Activated CD8-positive, alpha-beta memory T cell treated with anti-CD3 and anti-CD28 coated beads, Interleukin-2, amount 10 ng/mL, durations not matched to agents 7 days and 5 days (primary cell): ENCODE measurements at regions not wholly inside any gene's neighbourhood (a gene's known extent, or its start where the extent isn't known, plus 50 kb on each side); places are given as distances from the start of the nearest gene placed in this dataset.

Experiments used
- ATAC-seq: fragments of 150-1000 bp; cut with Tn5 transposase; one replicate; pipeline ENCODE4 v1.10.0; 2021; ENCODE audit warnings: moderate library complexity
- CTCF ChIA-PET: fragments of 350-600 bp; sonication (Branson Sonifier 250); formaldehyde crosslinking; loops from one replicate; lab custom pipeline; 2021; ENCODE audit warnings: antibody characterized with exemption; lab: Charles Lee
- DNase-seq: peaks from one replicate; pipeline ENCODE4 v3.0.0-alpha.2; 2020
- H3K27ac Mint-ChIP-seq: one replicate; pipeline ENCODE4 v1.8.0; 2021; ENCODE audit warnings: mild to moderate bottlenecking, mixed read lengths
- H3K27me3 Mint-ChIP-seq: one replicate; pipeline ENCODE4 v1.8.0; 2021; ENCODE audit warnings: mixed read lengths
- H3K36me3 Mint-ChIP-seq: one replicate; pipeline ENCODE4 v1.8.0; 2021; ENCODE audit warnings: mild to moderate bottlenecking, mixed read lengths
- H3K4me1 Mint-ChIP-seq: one replicate; pipeline ENCODE4 v1.8.0; 2021; ENCODE audit warnings: mixed read lengths
- H3K4me3 Mint-ChIP-seq: one replicate; pipeline ENCODE4 v1.8.0; 2021; ENCODE audit warnings: mild to moderate bottlenecking, moderate library complexity, mixed read lengths
- H3K9me3 Mint-ChIP-seq: one replicate; pipeline ENCODE4 v1.8.0; 2022; ENCODE audit warnings: low read depth, mixed read lengths

DNA sequence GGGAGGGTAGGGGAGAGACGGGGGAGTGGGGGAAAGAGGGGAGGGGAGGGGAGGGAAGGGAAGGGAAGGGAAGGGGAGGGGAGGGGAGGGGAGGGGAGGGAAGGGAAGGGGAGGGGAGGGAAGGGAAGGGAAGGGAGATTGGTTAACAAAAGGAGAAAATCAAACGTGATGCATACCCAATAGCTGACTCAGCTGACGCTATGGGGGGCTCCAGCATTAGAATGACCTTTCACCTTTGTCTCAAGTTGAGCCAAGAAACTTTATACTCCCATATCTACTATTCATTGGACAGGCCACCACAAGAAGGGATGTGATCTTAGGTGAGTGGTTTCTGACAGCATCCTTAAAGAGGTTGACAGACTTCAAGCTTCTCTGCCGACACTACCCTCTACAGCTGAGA is 432.8 kb upstream of the CDH5 start:
- no peak overlapping the region for H3K4me3 Mint-ChIP-seq
- DNase-seq = no peak
- CTCF ChIA-PET = no interaction called here
- no peak overlapping the region for H3K27ac Mint-ChIP-seq
- H3K36me3 Mint-ChIP-seq = no peaks in the 10 kb centered on the region
- H3K27me3 Mint-ChIP-seq = no peaks in the 10 kb centered on the region
- no peak for ATAC-seq
- H3K4me1 Mint-ChIP-seq = no peaks in the 10 kb centered on the region
- peaks cover 5% of the 10 kb centered on the region for H3K9me3 Mint-ChIP-seq

DNA sequence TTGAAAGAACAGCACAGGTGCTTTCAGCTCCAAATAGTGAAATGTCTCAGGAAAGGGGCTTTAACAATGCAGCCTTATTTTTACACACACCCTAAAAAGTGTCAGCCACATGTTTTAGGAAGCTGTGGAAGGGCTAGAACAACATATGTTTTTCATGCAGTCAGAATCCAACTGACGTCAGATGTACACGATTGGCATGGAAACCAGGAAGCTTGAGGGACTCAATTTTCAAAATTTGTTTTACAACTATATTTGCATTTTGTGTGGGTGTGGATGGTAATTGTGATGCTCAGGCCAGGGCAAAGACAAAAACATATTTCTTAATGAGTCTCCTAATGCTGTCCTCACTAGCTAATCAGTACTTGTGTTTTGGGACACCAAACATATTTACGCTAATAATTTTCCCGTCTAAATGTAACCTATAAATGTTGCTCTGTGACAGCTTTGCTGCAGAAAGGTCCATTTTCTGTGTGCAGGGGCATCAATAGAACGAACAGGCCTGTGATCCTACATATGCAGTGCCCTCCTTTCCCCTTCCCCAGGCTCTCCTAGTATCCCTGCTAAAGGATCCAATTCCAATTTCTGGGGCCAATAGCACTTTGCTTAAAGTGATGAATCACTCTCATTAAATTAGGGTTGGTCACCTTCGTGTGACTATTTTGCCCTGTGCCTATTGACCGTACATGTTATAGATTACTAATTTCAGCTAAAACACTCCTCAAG is 434.0 kb upstream of the CDH5 start:
- CTCF ChIA-PET = no interaction called here
- ATAC-seq (no peak), DNase-seq (no peak)
- Mint-ChIP-seq H3K36me3 (no peaks in the 10 kb centered on the region), H3K27me3 (no peaks in the 10 kb centered on the region), H3K4me3 (no peak overlapping the region), H3K9me3 (peaks cover 5% of the 10 kb centered on the region), H3K27ac (no peak overlapping the region), H3K4me1 (no peaks in the 10 kb centered on the region)

GRCh38 chr16:65922923-65923322 is 443.6 kb upstream of the CDH5 start:
- Mint-ChIP-seq H3K4me1 (no peaks in the 10 kb centered on the region), H3K4me3 (no peak overlapping the region), H3K27me3 (no peaks in the 10 kb centered on the region), H3K27ac (no peak overlapping the region), H3K9me3 (no peaks in the 10 kb centered on the region), H3K36me3 (no peaks in the 10 kb centered on the region)
- CTCF ChIA-PET = no interaction called here
- DNase-seq (no peak), ATAC-seq (no peak)

DNA sequence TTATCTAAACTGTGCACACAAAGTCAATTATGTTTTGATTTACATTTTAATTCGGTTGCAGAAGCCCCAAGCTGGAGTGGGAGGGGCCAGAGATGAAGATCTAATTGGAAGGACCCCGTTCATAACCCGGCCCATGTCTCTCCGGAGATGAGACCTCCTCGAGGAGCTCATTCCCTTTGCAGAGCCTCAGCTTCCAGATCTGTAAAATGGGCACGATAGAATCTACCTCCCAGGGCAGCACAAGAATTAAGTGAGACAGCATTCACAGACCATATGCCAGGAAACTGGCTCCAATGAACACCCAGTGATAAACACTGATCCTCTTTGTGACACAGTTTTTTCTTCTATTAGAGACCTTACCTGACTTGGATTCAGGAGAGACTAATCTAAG is 446.5 kb upstream of the CDH5 start:
- no peaks in the 10 kb centered on the region for H3K9me3 Mint-ChIP-seq
- CTCF ChIA-PET = no interaction called here
- H3K4me1 Mint-ChIP-seq = no peaks in the 10 kb centered on the region
- no peaks in the 10 kb centered on the region for H3K36me3 Mint-ChIP-seq
- no peak overlapping the region for H3K4me3 Mint-ChIP-seq
- no peak overlapping the region for H3K27ac Mint-ChIP-seq
- ATAC-seq (no peak), DNase-seq (no peak)
- H3K27me3 Mint-ChIP-seq = no peaks in the 10 kb centered on the region

- ATAC-seq (no peak), DNase-seq (no peak)
- Mint-ChIP-seq H3K27me3 (no peaks in the 10 kb centered on the region), H3K27ac (no peak overlapping the region), H3K36me3 (no peaks in the 10 kb centered on the region), H3K9me3 (no peaks in the 10 kb centered on the region), H3K4me3 (no peak overlapping the region), H3K4me1 (no peaks in the 10 kb centered on the region)
- CTCF ChIA-PET = no interaction called here
Measured at GRCh38 chr16:65919145-65919985, 447.1 kb upstream of the CDH5 start.

DNA sequence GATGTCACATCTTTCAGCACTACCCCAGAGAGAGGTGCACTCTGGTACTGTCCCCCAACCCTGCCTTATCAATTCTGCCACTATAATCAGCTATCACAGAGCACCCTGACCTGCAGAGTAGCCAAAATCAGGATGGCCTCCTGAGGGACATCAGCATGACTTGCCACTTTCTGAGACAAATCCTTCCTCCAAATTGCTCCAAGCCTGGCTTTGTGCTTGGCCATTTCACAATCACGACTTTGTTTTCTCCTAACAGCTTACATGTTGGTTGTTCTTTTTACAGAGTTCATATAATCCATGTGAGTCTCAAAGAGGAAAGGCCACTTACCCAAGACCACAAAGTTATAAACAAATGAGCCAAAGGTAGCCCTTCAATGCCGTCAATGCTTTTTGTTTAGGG is 449.0 kb upstream of the CDH5 start:
- no peak for ATAC-seq
- CTCF ChIA-PET = no interaction called here
- Mint-ChIP-seq H3K4me3 (no peak overlapping the region), H3K27me3 (no peaks in the 10 kb centered on the region), H3K27ac (no peak overlapping the region), H3K9me3 (no peaks in the 10 kb centered on the region), H3K4me1 (no peaks in the 10 kb centered on the region), H3K36me3 (no peaks in the 10 kb centered on the region)
- no peak for DNase-seq

GRCh38 chr16:65916995-65917394 is 449.5 kb upstream of the CDH5 start:
- Mint-ChIP-seq H3K4me1 (no peaks in the 10 kb centered on the region), H3K27me3 (no peaks in the 10 kb centered on the region), H3K27ac (no peak overlapping the region), H3K36me3 (no peaks in the 10 kb centered on the region), H3K4me3 (no peak overlapping the region), H3K9me3 (no peaks in the 10 kb centered on the region)
- ATAC-seq (no peak), DNase-seq (no peak)
- CTCF ChIA-PET = no interaction called here

DNA sequence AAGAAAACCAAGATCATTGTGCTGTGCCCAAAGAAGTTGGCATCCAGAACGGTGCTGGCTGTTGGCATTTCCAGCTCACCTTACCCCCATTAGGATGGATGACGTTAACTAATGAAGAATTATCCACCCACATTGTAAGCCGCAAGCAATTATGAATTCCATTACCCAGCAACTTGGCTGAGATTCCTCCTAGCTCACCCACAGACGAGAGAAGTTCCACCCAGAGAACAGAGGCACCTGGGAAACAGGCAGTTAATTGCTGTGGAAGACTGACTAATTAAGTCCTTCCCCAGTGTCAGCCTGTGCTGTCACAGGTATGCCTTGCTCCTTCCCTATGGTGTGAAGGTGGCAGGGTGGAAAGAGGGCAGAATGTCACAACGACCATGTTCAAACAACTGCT is 456.2 kb upstream of the CDH5 start:
- DNase-seq (no peak), ATAC-seq (no peak)
- Mint-ChIP-seq H3K4me1 (no peaks in the 10 kb centered on the region), H3K4me3 (no peak overlapping the region), H3K36me3 (no peaks in the 10 kb centered on the region), H3K27me3 (no peaks in the 10 kb centered on the region), H3K27ac (no peak overlapping the region), H3K9me3 (no peaks in the 10 kb centered on the region)
- CTCF ChIA-PET = no interaction called here

DNA sequence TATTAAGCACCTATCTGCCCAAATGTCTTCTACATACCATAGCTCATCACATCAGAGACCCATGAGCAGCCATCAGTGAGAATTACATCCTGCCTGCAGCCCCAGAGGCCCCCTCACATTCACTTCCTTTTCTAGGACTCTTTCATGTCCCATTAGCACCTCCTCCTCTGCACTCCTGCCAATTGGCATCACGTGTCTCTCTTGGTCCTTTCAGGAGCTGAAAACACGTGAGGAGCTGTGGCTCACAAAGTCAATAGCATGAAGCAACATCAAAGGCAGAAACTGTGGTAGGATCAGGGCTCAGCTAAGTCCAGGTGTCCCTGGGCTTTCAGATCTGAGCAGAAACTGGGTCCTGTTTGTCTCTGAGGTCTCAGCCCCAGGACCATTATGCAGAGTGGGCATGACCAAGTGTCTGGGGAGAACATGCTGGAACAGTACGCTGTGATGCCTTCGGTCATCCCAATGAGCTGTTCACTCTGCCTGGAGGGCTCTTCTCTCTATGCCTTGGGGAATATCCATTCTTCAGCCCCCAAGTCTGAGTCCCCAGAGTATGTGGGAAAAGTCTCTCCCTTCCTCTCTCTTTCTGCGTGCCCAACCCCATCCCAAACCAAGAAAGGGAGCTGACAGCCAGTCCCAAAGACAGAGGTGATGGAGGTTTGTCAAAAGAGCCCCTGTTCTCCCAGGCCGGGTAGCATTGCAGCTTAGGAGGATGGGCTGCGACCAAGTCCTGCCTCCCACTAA is 457.0 kb upstream of the CDH5 start:
- Mint-ChIP-seq H3K4me3 (no peak overlapping the region), H3K9me3 (no peaks in the 10 kb centered on the region), H3K36me3 (no peaks in the 10 kb centered on the region), H3K4me1 (no peaks in the 10 kb centered on the region), H3K27me3 (no peaks in the 10 kb centered on the region), H3K27ac (no peak overlapping the region)
- CTCF ChIA-PET = no interaction called here
- ATAC-seq = no peak
- DNase-seq = no peak

GRCh38 chr16:65908568-65908967 is 457.9 kb upstream of the CDH5 start:
- no peaks in the 10 kb centered on the region for H3K4me1 Mint-ChIP-seq
- CTCF ChIA-PET = no interaction called here
- H3K4me3 Mint-ChIP-seq = no peak overlapping the region
- no peaks in the 10 kb centered on the region for H3K27me3 Mint-ChIP-seq
- ATAC-seq = no peak
- H3K36me3 Mint-ChIP-seq = no peaks in the 10 kb centered on the region
- no peaks in the 10 kb centered on the region for H3K9me3 Mint-ChIP-seq
- no peak for DNase-seq
- H3K27ac Mint-ChIP-seq = no peak overlapping the region

- H3K27me3 Mint-ChIP-seq = no peaks in the 10 kb centered on the region
- CTCF ChIA-PET = interaction anchor here (0.6 kb wide), 1 partner anchor 111 kb away, joined by 3 read pairs; no protein-coding TSS in a partner anchor
Measured at GRCh38 chr16:65905331-65905730, 461.2 kb upstream of the CDH5 start.

GRCh38 chr16:65896448-65897153 is 469.9 kb upstream of the CDH5 start:
- no peaks in the 10 kb centered on the region for H3K9me3 Mint-ChIP-seq
- H3K27ac Mint-ChIP-seq = no peak overlapping the region
- DNase-seq (no peak), ATAC-seq (no peak)
- H3K27me3 Mint-ChIP-seq = no peaks in the 10 kb centered on the region
- H3K4me3 Mint-ChIP-seq = no peak overlapping the region
- CTCF ChIA-PET = no interaction called here
- no peaks in the 10 kb centered on the region for H3K4me1 Mint-ChIP-seq
- H3K36me3 Mint-ChIP-seq = no peaks in the 10 kb centered on the region

More at GRCh38 chr16:65905331-65905730, 461.2 kb upstream of the CDH5 start:
- Mint-ChIP-seq H3K4me3 (no peak overlapping the region), H3K27ac (no peak overlapping the region), H3K4me1 (no peaks in the 10 kb centered on the region), H3K36me3 (no peaks in the 10 kb centered on the region), H3K9me3 (no peaks in the 10 kb centered on the region)
- ATAC-seq (no peak), DNase-seq (no peak)

DNA sequence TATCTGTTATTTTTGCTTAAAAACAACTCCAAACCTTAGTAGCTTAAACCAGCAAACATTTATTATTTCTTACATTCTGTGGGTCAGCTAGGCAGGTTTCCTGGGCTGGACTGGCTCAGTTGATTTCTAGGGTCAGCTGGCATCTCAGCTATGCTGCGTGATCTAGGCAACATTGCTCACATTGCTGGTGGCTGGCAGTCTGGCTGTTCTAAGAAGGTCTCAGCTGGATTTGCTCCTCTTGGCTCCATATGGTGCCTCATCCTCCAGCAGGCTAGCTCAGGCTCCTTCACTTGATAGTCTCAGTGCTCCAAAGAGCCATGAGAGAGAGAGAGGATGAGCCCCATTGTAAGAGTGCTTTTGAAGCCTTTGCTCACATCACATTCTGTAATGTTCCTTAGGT is 470.6 kb upstream of the CDH5 start:
- Mint-ChIP-seq H3K9me3 (no peaks in the 10 kb centered on the region), H3K27me3 (no peaks in the 10 kb centered on the region), H3K36me3 (no peaks in the 10 kb centered on the region), H3K4me3 (no peak overlapping the region), H3K27ac (no peak overlapping the region), H3K4me1 (no peaks in the 10 kb centered on the region)
- CTCF ChIA-PET = no interaction called here
- DNase-seq (no peak), ATAC-seq (no peak)
